ENCODE measurements at regions not wholly inside any gene's neighbourhood (a gene's known extent, or its start where the extent isn't known, plus 50 kb on each side); places are given as distances from the start of the nearest gene placed in this dataset.
"Not testable (repeated sequence)": the region's sequence is repeated elsewhere in the genome, so short reads cannot be mapped to it uniquely, and the experiment has no call there.

DNA sequence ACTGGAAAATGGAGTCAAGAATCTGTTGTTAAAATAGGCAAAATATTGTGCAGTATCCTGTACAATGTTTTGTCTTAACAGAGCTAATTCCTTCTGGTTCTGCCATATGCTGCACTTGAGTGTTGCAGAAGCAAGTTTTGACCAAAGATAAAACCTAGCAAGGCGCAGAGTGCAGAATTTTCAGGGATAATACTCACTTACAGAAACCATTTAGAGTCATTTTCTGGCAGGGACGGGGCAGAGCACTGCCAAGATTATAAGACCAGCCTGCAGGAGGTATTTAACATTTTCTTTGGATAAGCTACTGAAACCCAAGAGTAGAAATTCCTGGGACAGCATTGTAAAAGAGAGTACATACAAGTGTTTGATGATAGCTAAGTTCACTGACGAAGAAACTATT lies 159.5 kb upstream of the EDNRB start:
- Histone ChIP-seq H3K4me3 (no peak overlapping the region), H3K27me3 (no peaks in the 10 kb centered on the region), H3K36me3 (no peaks in the 10 kb centered on the region), H3K4me1 (no peaks in the 10 kb centered on the region), H3K9me3 (peaks cover 12% of the 10 kb centered on the region), H3K4me2 (no peak overlapping the region), H4K20me1 (no peaks in the 10 kb centered on the region), H3K9ac (no peak overlapping the region), H3K27ac (no peak overlapping the region)
- TF ChIP-seq Cebpa-rat (IDR thresholded peaks at IDR 0.05) = no peak

DNA sequence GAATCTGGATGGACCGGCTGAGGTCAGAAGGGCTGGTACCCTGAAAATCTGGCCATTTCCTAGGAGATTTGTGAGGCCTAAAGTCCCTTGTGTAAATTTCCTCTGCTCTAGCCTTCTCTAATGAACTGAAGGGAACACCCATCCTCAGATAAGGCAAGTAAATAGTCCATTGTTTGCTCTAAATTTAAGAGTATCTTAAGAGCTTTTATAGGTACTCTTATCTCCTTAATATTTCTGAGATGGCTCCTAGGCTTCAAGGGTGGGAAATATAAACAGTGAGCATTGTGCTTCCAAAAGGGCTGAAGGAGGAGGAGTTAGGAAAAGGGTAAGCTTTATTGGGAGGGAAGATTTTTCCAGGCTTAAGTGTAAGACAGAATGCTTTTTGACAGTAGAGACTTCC lies 148.7 kb upstream of the EDNRB start:
- no peak for TF ChIP-seq Cebpa-rat (IDR thresholded peaks at IDR 0.05)
- H3K4me1 ChIP-seq = no peaks in the 10 kb centered on the region
- no peak overlapping the region for H3K4me2 ChIP-seq
- H3K9me3 ChIP-seq = no peaks in the 10 kb centered on the region
- H3K4me3 ChIP-seq = no peak overlapping the region
- no peaks in the 10 kb centered on the region for H4K20me1 ChIP-seq
- no peaks in the 10 kb centered on the region for H3K36me3 ChIP-seq
- no peaks in the 10 kb centered on the region for H3K27me3 ChIP-seq
- no peak overlapping the region for H3K9ac ChIP-seq
- H3K27ac ChIP-seq = no peak overlapping the region

DNA sequence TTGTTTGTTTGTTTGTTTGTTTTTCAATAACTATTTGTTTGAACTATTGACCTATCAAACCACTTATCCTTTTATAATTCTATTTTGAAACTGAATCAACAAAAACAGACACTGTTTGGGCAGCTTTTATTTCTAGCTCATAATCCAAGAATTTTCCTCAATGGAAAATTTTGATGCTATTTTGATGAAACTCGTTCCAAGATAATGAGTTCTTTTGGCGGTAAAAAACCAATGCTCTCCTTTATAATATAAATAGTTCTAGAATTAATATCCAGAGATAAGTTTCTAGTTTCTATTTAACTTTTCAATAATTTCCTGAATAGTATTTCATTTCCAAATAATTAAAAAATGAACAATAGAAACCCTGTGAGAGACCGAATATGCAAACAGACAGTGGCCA lies 146.5 kb upstream of the EDNRB start:
- Histone ChIP-seq H3K4me2 (no peak overlapping the region), H3K4me1 (no peaks in the 10 kb centered on the region), H3K4me3 (no peak overlapping the region)

DNA sequence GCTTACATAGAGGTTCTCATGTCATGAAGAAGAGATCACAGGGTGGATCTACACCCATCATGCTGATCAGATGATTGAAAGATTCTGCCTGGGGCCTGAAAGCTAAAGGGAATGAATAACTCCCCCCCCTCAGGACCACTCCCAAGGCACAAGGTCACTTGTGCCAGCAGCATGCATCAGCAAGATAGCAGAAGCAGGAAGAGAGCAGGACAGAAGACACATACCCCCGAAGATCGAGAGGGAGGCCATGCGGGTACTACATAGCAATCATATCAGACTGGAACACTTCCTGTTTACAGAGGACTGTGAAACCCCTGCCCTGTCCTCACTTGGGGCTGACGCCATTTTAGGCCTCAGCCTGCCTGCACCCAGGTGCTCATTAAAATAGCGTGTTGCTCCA lies 143.2 kb upstream of the EDNRB start:
- H3K27ac ChIP-seq = no peak overlapping the region
- H3K4me3 ChIP-seq = no peak overlapping the region
- H4K20me1 ChIP-seq = no peaks in the 10 kb centered on the region
- H3K9me3 ChIP-seq = peaks cover 4% of the 10 kb centered on the region
- no peaks in the 10 kb centered on the region for H3K4me1 ChIP-seq
- no peak overlapping the region for H3K4me2 ChIP-seq
- H3K27me3 ChIP-seq = no peaks in the 10 kb centered on the region
- no peak for TF ChIP-seq Cebpa-rat (IDR thresholded peaks at IDR 0.05)
- H3K9ac ChIP-seq = no peak overlapping the region
- H3K36me3 ChIP-seq = no peaks in the 10 kb centered on the region

More for the DNA sequence above, 146.5 kb upstream of the EDNRB start:
- Histone ChIP-seq H3K27me3 (no peaks in the 10 kb centered on the region), H4K20me1 (no peaks in the 10 kb centered on the region), H3K9me3 (no peaks in the 10 kb centered on the region), H3K36me3 (no peaks in the 10 kb centered on the region), H3K27ac (no peak overlapping the region), H3K9ac (no peak overlapping the region)
- TF ChIP-seq Cebpa-rat (IDR thresholded peaks at IDR 0.05) = no peak

DNA sequence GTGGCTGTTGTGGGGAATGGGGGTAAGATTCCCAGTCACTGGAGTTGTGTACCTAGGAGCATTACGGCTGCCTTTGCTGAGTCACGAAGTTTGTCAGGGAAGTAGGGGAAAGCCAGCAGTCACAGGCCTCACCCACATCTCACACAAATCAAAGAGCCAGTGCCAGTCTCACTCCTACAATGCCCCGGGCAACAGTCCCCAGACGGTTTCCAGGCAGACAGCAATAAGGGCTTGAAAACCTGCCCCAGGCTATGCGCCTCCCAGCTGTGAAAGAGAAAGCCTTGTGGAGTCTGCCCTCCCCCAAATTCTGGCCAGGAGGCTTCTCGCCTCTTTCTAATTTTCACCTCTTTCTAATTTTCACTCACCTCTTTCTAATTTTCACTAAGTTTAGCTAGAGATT lies 142.3 kb upstream of the EDNRB start:
- Histone ChIP-seq H3K27ac (no peak overlapping the region), H3K9ac (no peak overlapping the region), H3K4me2 (no peak overlapping the region), H3K36me3 (no peaks in the 10 kb centered on the region), H3K27me3 (no peaks in the 10 kb centered on the region), H3K9me3 (peaks cover 11% of the 10 kb centered on the region), H3K4me3 (no peak overlapping the region), H3K4me1 (no peaks in the 10 kb centered on the region), H4K20me1 (no peaks in the 10 kb centered on the region)
- no peak for TF ChIP-seq Cebpa-rat (IDR thresholded peaks at IDR 0.05)

DNA sequence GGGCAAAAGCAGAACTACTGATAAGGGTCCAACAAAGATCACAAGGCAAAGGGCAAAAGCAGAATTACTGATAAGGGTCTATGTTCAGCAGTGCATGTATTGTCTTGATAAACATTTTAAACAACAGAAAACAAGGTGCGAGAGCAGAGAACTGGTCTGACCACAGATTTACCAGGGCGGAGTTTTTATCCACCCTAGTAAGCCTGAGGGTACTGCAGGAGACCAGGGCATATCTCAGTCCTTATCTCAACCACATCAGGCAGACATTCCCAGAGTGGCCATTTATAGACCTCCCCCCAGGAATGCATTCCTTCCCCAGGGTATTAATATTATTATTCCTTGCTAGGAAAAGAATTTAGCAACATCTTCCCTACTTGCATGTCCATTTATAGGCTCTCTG lies 138.2 kb upstream of the EDNRB start:
- H3K4me1 ChIP-seq, H3K27me3 ChIP-seq, H3K27ac ChIP-seq, H3K36me3 ChIP-seq, H3K9ac ChIP-seq, H3K4me3 ChIP-seq, H4K20me1 ChIP-seq, H3K4me2 ChIP-seq: not testable (repeated sequence)
- peaks cover 13% of the 10 kb centered on the region for H3K9me3 ChIP-seq

DNA sequence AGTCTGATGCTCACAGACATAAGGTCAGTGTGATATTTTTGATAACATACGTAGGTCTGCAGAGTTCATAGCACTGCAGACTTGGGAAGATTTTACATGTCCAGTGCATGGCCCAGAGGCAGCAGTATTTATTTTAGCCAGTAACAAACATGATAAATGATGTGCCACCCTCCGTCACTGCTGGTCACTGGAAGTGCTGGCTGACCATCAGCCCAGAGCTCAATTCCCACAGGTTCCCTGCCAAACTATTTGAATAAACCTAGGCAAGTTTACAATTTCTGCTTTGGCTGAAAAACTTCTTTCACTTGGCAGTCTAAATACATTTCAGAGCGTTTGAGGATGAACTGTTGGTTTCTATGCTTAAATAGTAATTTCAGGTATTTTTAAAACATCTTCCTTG lies 135.5 kb upstream of the EDNRB start:
- Histone ChIP-seq H3K27ac (no peak overlapping the region), H4K20me1 (no peaks in the 10 kb centered on the region), H3K36me3 (no peaks in the 10 kb centered on the region), H3K4me1 (no peaks in the 10 kb centered on the region), H3K27me3 (no peaks in the 10 kb centered on the region), H3K4me3 (no peak overlapping the region), H3K4me2 (no peak overlapping the region), H3K9ac (no peak overlapping the region), H3K9me3 (peaks cover 13% of the 10 kb centered on the region)
- no peak for TF ChIP-seq Cebpa-rat (IDR thresholded peaks at IDR 0.05)

DNA sequence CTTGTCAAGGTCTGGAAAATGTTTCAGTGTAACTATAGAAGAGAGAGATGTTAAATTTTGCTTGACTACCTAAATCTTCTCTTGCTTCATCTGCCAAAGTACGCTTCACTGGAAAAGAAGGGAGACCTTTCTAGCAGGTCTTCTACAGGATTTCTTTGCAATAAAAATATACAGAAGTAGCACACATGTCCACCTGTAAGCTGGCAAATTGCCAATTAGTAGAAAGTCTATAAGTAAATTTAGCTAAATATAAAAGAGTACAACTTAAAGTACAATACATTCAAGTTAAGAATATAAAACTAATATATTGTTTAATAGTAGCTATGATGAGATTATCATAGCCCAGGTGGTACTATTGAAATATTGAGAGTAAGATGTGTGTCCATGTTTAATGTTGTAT lies 128.5 kb upstream of the EDNRB start:
- no peaks in the 10 kb centered on the region for H3K9me3 ChIP-seq
- no peaks in the 10 kb centered on the region for H3K4me1 ChIP-seq
- no peak overlapping the region for H3K9ac ChIP-seq
- H3K27ac ChIP-seq = no peak overlapping the region
- H3K4me2 ChIP-seq = no peak overlapping the region
- no peak for TF ChIP-seq Cebpa-rat (IDR thresholded peaks at IDR 0.05)
- H3K36me3 ChIP-seq = no peaks in the 10 kb centered on the region
- no peaks in the 10 kb centered on the region for H4K20me1 ChIP-seq
- no peak overlapping the region for H3K4me3 ChIP-seq
- no peaks in the 10 kb centered on the region for H3K27me3 ChIP-seq

DNA sequence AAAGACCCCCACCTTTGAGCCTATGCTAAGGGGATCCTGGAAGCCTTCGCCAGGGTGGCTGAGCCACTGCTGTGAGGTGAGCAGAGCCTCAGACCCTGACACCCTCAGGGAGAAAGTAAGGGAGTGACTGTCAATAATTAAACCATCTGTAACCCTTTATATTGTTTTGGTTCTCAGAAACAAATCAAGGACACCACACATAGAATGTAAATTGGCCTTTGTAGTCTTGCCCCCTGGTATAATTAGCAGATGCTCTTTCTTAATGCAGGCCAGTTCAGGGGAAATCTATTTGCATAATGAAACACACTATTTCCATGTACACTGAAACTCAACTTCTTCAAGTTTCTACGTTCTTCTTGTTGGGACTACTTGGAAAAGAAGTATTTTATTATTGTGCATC lies 127.7 kb upstream of the EDNRB start:
- no peaks in the 10 kb centered on the region for H4K20me1 ChIP-seq
- H3K36me3 ChIP-seq = no peaks in the 10 kb centered on the region
- no peak overlapping the region for H3K4me3 ChIP-seq
- no peaks in the 10 kb centered on the region for H3K9me3 ChIP-seq
- no peak for TF ChIP-seq Cebpa-rat (IDR thresholded peaks at IDR 0.05)
- no peaks in the 10 kb centered on the region for H3K27me3 ChIP-seq
- H3K4me1 ChIP-seq = no peaks in the 10 kb centered on the region
- no peak overlapping the region for H3K9ac ChIP-seq
- no peak overlapping the region for H3K27ac ChIP-seq
- no peak overlapping the region for H3K4me2 ChIP-seq

DNA sequence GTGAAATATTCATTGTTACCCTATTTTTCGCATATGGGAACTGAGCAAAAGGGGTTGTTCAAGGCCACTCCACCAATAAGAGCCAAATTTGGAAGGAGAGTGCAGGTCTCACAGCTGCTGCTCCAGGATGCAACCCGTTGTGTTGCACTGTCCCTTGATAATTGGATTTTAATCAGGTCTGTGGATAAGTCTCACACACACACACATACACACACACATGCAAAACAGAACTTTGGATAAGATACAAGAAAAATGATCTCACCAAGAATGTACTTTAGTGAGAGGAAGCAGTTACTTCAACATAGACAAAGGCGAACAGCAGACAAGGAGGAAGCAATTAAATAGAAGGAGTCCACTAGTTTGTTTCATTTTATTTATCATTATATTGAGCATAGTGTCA lies 127.3 kb upstream of the EDNRB start:
- H3K9ac ChIP-seq = no peak overlapping the region
- no peaks in the 10 kb centered on the region for H3K36me3 ChIP-seq
- no peak overlapping the region for H3K4me2 ChIP-seq
- H3K27ac ChIP-seq = no peak overlapping the region
- no peaks in the 10 kb centered on the region for H3K9me3 ChIP-seq
- no peaks in the 10 kb centered on the region for H3K4me1 ChIP-seq
- no peaks in the 10 kb centered on the region for H3K27me3 ChIP-seq
- no peak overlapping the region for H3K4me3 ChIP-seq
- H4K20me1 ChIP-seq = no peaks in the 10 kb centered on the region
- no peak for TF ChIP-seq Cebpa-rat (IDR thresholded peaks at IDR 0.05)

DNA sequence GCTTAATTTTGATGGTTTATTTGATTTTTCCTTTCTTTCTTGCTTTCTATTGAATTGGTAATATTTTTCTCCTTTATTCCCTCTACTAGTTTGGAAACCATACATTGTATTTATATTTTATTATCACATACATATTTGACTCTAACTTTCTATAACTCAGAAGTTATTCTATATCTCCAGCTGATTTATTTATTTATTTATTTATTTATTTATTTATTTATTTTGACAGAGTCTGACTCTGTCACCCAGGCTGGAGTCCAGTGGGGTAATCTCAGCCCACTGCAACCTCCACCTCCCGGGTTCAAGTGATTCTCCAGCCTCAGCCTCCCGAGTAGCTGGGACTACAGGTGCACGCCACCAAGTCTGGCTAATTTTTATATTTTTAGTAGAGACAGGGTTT lies 122.7 kb upstream of the EDNRB start:
- H3K4me1 ChIP-seq, H3K27ac ChIP-seq, H3K27me3 ChIP-seq, H3K9me3 ChIP-seq, H4K20me1 ChIP-seq, H3K9ac ChIP-seq, H3K4me2 ChIP-seq, H3K4me3 ChIP-seq, H3K36me3 ChIP-seq: not testable (repeated sequence)

All from BLaER1 (cell line).